Keratinocyte (primary cell): ENCODE measurements at regions not wholly inside any gene's neighbourhood (a gene's known extent, or its start where the extent isn't known, plus 50 kb on each side); places are given as distances from the start of the nearest gene placed in this dataset.

Source experiments
- EZH2 ChIP-seq: IDR thresholded peaks from one replicate; pipeline ENCODE4 v1.6.1; 2012; ENCODE audit warnings: inconsistent platforms, mild to moderate bottlenecking, low read length, moderate library complexity
- TF ChIP-seq, protein P1 (sequence below), 3 experiments: IDR thresholded peaks in 1 of 3; conservative IDR thresholded peaks in 1 of 3; optimal IDR thresholded peaks in 1 of 3; 2 replicates in 2 of 3; 3 replicates in 1 of 3; pipeline versions ENCODE3 to v1.5.1; 2011; ENCODE audit warnings: low read length in 3 of 3, mild to moderate bottlenecking in 3 of 3, moderate library complexity in 2 of 3, control low read depth in 1 of 3, inconsistent platforms in 1 of 3; ENCODE audit not compliant: insufficient read depth in 2 of 3; ENCODE audit errors: extremely low read depth in 1 of 3

- TF ChIP-seq, protein P1, sequence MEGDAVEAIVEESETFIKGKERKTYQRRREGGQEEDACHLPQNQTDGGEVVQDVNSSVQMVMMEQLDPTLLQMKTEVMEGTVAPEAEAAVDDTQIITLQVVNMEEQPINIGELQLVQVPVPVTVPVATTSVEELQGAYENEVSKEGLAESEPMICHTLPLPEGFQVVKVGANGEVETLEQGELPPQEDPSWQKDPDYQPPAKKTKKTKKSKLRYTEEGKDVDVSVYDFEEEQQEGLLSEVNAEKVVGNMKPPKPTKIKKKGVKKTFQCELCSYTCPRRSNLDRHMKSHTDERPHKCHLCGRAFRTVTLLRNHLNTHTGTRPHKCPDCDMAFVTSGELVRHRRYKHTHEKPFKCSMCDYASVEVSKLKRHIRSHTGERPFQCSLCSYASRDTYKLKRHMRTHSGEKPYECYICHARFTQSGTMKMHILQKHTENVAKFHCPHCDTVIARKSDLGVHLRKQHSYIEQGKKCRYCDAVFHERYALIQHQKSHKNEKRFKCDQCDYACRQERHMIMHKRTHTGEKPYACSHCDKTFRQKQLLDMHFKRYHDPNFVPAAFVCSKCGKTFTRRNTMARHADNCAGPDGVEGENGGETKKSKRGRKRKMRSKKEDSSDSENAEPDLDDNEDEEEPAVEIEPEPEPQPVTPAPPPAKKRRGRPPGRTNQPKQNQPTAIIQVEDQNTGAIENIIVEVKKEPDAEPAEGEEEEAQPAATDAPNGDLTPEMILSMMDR (optimal IDR thresholded peaks at IDR 0.05 in 1 of 3, IDR thresholded peaks at IDR 0.05 in 1 of 3, conservative IDR thresholded peaks at IDR 0.05 in 1 of 3; ENCODE audit: extremely low read depth in 1 of 3, insufficient read depth in 2 of 3, low read length in 3 of 3): no peak
- no peak for TF ChIP-seq EZH2
These were observed 293.7 kb downstream of the POU4F1 start for GRCh38 chr13:78309497-78310180.
